T-helper 1 cell treated with Interleukin-12 subunit alpha and Interleukin-12 subunit beta and Interleukin-4 antibody, amounts not matched to agents 30 ng/mL and 1 ng/mL, for 36 hours (primary cell): ENCODE measurements at regions not wholly inside any gene's neighbourhood (a gene's known extent, or its start where the extent isn't known, plus 50 kb on each side); places are given as distances from the start of the nearest gene placed in this dataset.

Source experiments
- intact Hi-C: fragments of 100-400 bp; cut with micrococcal nuclease; formaldehyde crosslinking; loops from one replicate; pipeline ENCODE4 v1.15.1; 2024

DNA sequence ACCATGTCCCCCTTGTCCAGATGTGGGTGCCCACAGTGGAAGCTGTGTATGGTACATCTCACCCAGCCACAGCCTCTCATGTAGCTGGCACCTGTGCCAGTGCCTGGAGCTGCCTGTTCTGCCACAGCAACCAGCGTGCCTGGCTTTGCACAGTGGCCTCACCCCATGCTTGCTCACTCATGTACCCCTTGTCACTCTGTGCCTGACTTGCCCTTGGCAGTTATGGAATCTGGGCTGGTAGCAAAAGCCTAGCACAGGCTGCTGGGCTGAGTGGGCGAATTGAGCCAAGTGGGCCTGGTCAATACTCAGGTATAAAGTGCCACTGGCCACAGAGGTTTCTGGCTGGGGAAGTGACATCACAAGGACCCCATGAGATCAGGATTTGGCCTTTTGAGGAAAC is 264.2 kb downstream of the INSC start:
- intact Hi-C loops = no loop called here

GRCh38 chr11:15379483-15379882 is 264.8 kb downstream of the INSC start:
- intact Hi-C loops = no loop called here

- intact Hi-C loops = no loop called here
These were observed 276.1 kb downstream of the INSC start for GRCh38 chr11:15390857-15391256.

DNA sequence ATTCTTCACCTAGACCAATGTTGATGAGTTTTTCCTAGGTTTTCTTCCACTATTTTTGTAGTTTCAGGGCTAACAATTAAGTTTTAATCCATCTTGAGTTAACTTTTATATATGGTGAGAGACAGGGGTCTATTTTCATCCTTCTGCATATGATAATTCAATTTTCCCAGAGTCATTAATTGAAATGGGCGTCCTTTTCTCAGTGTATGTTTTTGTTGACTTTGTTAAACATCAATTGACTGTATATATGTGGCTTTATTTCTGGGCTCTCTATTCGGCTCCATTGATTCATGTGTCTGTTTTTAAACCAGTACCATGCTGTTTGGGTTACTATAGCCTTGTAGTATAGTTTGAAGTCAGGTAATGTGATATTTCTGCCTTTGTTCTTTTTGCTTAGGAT is 282.1 kb downstream of the INSC start:
- intact Hi-C loops = no loop called here

GRCh38 chr11:15406851-15407351 is 292.2 kb downstream of the INSC start:
- intact Hi-C loops = no loop called here

GRCh38 chr11:15412054-15412453 is 297.3 kb downstream of the INSC start:
- intact Hi-C loops = no loop called here

DNA sequence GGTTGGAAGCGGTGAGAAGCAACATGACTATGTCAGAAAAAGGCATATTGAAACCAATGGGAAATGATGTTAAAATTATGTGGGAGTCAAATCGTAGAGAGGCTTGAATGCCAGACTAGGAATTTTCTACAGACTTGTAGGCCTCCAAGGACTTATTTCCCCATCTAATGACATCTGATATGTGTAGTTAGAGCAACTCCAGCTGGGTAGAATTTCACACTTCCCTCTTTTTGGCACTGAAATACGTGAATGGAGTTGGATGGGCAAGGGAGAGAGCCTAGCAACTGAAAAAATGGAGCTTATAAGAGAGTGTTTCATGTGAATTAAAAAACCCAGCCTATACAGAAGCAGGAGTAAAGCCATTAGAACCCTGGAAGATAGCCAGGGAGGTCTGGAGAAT is 304.2 kb downstream of the INSC start:
- intact Hi-C loops = no loop called here

- intact Hi-C loops = no loop called here
These were observed 305.0 kb downstream of the INSC start for GRCh38 chr11:15419696-15420095.

- intact Hi-C loops = no loop called here
These were observed 315.7 kb downstream of the INSC start for GRCh38 chr11:15430381-15430780.

DNA sequence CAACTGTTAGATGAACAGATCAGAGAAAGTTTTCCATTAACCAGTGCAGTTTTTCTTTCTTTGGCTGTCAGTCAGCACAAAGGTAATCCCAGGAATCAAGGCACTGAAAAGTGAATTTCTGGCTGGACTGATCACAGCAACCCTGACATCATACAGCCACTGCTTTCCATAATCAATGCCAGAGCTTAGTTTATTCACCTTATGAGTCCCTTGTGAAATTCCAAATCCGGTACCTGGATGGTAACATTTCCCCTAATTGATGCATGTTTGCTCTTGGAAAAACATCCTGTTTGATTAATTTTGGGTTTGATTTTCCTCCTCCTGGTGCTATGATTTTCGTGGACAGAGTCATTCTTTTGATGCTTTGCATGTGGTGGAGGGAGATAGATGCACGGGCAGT is 319.8 kb downstream of the INSC start:
- intact Hi-C loops = no loop called here

DNA sequence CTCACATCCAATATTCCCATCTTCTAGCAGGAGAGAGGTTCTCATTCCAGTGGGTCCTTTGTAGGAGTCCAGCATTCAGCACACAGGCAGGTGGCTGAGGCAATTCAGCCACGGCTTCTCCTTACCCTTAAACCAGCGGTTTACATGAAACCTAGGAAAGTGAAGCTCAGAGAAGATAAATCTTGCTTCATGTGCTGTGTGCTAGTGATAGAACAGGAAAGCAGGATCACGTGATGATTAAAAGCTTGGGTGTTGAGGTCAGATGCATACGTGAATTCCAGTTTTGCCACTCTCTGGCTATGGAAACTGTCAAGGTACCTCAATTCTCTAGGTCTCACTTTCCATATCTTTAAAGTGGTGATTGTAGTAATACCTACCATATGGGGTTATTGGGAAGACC is 331.6 kb downstream of the INSC start:
- intact Hi-C loops = no loop called here

- intact Hi-C loops = no loop called here
These were observed 332.2 kb downstream of the INSC start for GRCh38 chr11:15446929-15447328.

DNA sequence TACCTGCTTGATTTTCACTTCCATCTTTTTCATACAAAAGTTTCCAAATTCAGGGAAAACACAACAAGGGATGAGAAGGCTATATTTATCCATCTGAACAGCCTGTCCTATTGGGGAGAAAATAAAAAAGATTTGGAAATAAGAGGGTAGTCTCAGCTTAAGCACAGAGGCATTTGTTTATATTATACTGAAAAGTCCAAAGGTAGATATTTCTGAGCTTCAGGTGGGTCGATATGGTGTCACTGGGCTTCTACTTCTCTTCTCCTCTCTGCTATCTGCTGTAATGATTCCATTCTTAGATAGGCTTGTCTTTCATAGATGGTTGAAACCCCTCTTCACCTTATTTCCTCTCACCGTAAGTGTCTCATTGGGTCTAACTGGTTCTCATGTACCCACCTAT is 337.0 kb downstream of the INSC start:
- intact Hi-C loops = no loop called here

GRCh38 chr11:15453211-15453765 is 338.6 kb downstream of the INSC start:
- intact Hi-C loops = no loop called here

- intact Hi-C loops = no loop called here
These were observed 353.7 kb downstream of the INSC start for GRCh38 chr11:15468466-15468865.

DNA sequence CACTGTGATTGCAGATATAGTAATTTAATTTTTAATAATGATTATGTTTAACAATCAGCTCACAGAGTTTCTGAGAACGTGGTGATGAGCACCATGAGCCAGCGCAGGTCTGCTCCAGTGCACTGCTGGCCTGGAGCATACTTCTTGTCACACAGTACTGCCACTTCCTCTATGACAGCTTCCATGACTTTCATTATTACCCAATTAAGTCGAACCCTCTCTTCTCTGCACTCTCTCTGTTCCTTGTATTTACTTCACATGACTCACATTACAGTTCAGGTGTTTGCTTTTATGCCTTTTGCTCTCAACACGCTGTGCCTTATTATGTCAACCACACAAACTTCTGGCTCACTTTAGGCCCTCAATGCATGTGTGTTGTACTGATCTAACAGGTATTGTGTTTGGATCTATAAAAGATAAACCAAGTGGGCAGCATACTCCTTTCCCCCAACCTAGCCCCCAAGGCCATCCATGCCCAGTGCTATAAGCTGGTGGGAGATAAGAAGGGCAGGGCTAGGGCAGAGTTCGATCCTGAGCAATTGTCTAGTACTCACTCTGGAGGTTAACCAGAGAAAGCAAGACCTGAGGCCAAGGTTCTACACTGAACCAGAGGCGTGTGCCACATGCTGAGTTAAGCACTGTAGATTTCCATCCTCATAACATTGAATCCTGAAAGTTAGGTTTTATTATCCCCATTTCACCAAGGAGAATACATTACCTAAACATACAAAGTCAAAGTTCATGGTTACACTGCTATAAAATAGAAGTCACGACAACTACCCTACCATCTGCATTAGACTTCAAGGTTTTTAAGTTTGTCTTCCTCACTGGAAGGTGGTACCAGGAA is 356.5 kb downstream of the INSC start:
- intact Hi-C loops = no loop called here

DNA sequence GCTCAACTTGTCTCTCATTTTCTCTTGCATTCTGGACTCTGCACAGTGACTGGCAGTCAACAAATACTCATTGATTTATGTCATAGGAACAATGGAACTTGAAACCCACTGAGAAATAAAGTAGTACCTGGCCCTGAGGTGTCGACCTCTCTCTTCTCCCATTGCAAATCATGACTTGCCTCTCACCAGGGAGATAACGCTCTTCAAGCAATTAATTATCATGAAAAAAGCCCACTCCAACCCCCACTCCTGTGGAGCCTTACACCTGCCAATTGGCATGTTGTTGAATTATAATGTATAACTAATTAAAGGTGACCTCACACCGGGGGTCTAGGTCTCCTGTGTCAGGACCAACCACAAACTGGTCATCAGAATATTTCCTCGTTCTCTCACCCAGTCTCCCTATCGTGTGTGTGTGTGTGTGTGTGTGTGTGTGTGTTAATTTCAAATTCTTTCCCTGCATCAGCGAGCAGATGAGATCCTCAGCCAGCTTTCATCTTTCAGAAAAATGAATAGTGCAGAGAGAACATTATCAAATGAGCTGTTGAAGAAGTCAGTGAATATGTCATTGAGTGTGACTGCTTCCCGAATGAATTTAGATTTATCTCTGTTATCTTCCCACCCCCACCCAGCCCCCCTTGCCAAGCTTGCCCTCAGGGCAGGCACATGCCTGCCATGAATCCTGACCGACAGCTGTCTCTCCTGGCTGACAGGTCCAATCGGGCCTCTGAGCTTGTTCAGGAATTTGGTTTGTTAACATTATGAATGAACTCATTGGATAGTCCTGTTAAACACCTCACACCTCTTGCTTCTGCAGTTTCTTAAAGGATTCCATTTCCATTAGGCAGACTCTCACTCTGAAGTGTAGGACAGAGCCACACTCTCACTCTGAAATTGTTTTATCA is 357.4 kb downstream of the INSC start:
- intact Hi-C loops = no loop called here

DNA sequence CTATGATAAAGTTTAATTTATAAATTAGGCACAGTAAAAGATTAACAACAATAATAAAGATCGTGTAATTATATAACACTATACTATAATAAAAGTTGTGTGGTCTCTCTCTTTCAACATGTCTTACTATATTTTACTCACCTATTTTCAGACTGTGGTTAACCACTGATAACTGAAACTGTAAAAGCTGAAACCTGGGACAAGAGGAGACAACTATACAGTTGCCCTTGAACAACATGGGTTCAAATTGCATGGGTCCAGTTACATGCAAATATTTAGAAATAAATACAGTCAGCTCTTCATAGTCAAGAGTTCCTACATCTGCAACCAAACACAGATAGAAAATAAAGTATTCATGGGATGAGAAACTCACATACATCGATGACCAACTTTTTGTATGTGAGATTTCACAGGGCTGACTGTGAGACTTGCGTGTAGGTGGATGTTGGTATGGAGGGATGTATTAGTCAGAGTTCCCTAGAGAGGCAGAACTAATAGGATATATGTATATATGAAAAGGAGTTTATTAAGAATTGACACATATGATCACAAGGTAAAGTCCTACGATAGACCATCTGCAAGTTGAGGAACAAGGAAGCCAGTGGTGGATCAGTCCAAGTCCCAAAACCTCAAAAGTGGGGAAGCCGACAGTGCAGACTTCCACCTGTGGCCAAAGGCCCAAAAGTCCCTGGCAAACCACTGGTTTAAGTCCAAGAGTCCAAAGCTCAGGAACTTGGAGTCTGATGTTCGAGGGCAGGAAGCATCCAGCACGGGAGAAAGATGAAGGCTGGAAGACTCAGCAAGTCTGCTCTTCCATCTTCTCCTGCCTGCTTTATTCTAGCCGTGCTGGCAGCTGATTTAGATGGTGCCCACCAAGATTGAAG is 359.5 kb downstream of the INSC start:
- intact Hi-C loops = no loop called here

GRCh38 chr11:15476371-15476917 is 361.7 kb downstream of the INSC start:
- intact Hi-C loops = no loop called here

DNA sequence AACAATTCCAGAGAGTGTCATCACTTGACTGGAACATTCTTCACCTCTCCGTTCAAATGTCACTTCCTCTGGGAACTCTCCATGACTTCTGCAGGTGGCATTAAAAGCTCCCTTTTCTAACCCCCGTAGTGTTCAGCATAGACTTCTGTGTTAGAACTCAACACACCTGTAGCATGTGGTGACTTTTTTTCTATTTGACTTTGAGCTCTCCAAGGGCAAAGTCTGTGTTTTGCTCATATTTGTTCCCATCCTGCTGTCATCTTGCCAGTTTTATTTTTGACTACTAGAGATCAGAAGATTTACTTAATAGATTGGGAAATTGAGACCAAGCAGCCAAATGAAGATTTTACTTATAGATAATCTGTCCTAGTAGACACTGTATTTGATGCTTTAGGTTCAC is 367.1 kb downstream of the INSC start:
- intact Hi-C loops = no loop called here

GRCh38 chr11:15483205-15483604 is 368.5 kb downstream of the INSC start:
- intact Hi-C loops = no loop called here
